ENCODE measurements at regions not wholly inside any gene's neighbourhood (a gene's known extent, or its start where the extent isn't known, plus 50 kb on each side); places are given as distances from the start of the nearest gene placed in this dataset.

- H2BK5ac ChIP-seq (ENCODE audit: insufficient read length, low read length) = no peak overlapping the region
- no peak overlapping the region for H2AK5ac ChIP-seq (ENCODE audit: insufficient read length, low read length)
- no peak for TF ChIP-seq CTCF (conservative IDR thresholded peaks at IDR 0.05)
- H3K27me3 ChIP-seq (ENCODE audit: insufficient read depth, low read length) = no peaks in the 10 kb centered on the region
- H3K79me2 ChIP-seq (ENCODE audit: insufficient read depth, low read length) = no peaks in the 10 kb centered on the region
- WGBS (ENCODE audit: extremely low coverage, insufficient read length, low lambda C conversion rate) = no CpG with 5 or more reads among the region's 2 CpGs
- no peaks in the 10 kb centered on the region for H3K4me1 ChIP-seq (ENCODE audit: insufficient read depth, low read length)
- H2AFZ ChIP-seq (ENCODE audit: low read length) = no peak overlapping the region
- Mint-ChIP-seq H3K4me1 (0 out of 4 replicates have a peak, but pooled peaks cover 0 to 4% of the 10 kb centered on the region in 2 experiments), H3K27ac (no peak overlapping the region), H3K4me3 (no peak overlapping the region), H3K36me3 (ENCODE audit: insufficient read depth in 1 of 3, low read depth in 3 of 3) (peaks cover 0 to 11% (median 3%) of the 10 kb centered on the region in 3 experiments; a peak in 3 of 7 replicates), H3K9me3 (peaks cover 8 to 14% of the 10 kb centered on the region in 2 experiments), H3K27me3 (ENCODE audit: low read depth) (no peaks in the 10 kb centered on the region; the same call in 1 of the 2 replicates)
- no peak overlapping the region for H4K8ac ChIP-seq (replicated peaks; ENCODE audit: insufficient read length, low read depth, low read length)
- no peak overlapping the region for H3K4ac ChIP-seq (ENCODE audit: low read depth, low read length)
- DNase-seq = no peak
- H3T11ph ChIP-seq (ENCODE audit: low read length) = no peak overlapping the region
- H3K23ac ChIP-seq (ENCODE audit: insufficient read length, low read depth, low read length) = no peak overlapping the region
- H4K20me1 ChIP-seq (ENCODE audit: control insufficient read depth, insufficient read depth, insufficient read length) = no peaks in the 10 kb centered on the region
- H2BK120ac ChIP-seq (ENCODE audit: low read depth, low read length, poor library complexity, severe bottlenecking) = no peak overlapping the region
- H2BK20ac ChIP-seq (ENCODE audit: low read depth, low read length, poor library complexity, severe bottlenecking) = no peak overlapping the region
- no peak overlapping the region for H2BK15ac ChIP-seq (ENCODE audit: low read depth, low read length)
- no peak overlapping the region for H2BK12ac ChIP-seq (ENCODE audit: insufficient read length, low read depth, low read length)
- H3K4me2 ChIP-seq (ENCODE audit: insufficient read depth, insufficient read length, low read length) = no peak overlapping the region
- H3K27ac ChIP-seq (ENCODE audit: insufficient read length, low read depth, low read length) = no peak overlapping the region
- H3K14ac ChIP-seq (ENCODE audit: insufficient read depth, low read length) = no peak overlapping the region
- H3K9me3 ChIP-seq (ENCODE audit: control insufficient read depth, low read depth, low read length) = no peaks in the 10 kb centered on the region
- no peaks in the 10 kb centered on the region for H3K23me2 ChIP-seq (ENCODE audit: insufficient read length, low read depth, low read length, poor library complexity, severe bottlenecking)
- no peak overlapping the region for H3K56ac ChIP-seq (ENCODE audit: insufficient read length, low read depth, low read length)
- H4K5ac ChIP-seq (ENCODE audit: insufficient read length, low read depth, low read length) = no peak overlapping the region
- H3K18ac ChIP-seq (ENCODE audit: insufficient read length, low read depth, low read length) = no peak overlapping the region
- H3K9ac ChIP-seq (ENCODE audit: extremely low read depth, insufficient read length, low read length) = no peak overlapping the region
- no peaks in the 10 kb centered on the region for H3K79me1 ChIP-seq (ENCODE audit: insufficient read depth, low read depth, low read length, poor library complexity, severe bottlenecking)
- no peak overlapping the region for H4K91ac ChIP-seq (ENCODE audit: insufficient read length, low read depth, low read length)
These were observed 374.8 kb upstream of the FAT1 start for GRCh38 chr4:187098429-187098828.
